Dendritic cell treated with granulocyte-macrophage colony-stimulating factor and Interleukin-4, amounts not matched to agents 40 ng/mL and 50 ng/mL, for 4 days (primary cell): ENCODE measurements at regions not wholly inside any gene's neighbourhood (a gene's known extent, or its start where the extent isn't known, plus 50 kb on each side); places are given as distances from the start of the nearest gene placed in this dataset.

Experiments used
- H3K27ac Mint-ChIP-seq: one replicate; pipeline ENCODE4 v1.8.0; 2022; ENCODE audit warnings: mild to moderate bottlenecking, mixed read lengths
- H3K27me3 Mint-ChIP-seq: one replicate; pipeline ENCODE4 v1.8.0; 2022; ENCODE audit warnings: mild to moderate bottlenecking, mixed read lengths
- H3K36me3 Mint-ChIP-seq: one replicate; pipeline ENCODE4 v1.8.0; 2022; ENCODE audit warnings: low read depth, mixed read lengths
- H3K4me1 Mint-ChIP-seq: one replicate; pipeline ENCODE4 v1.8.0; 2022; ENCODE audit warnings: low read depth, mixed read lengths
- H3K4me3 Mint-ChIP-seq: one replicate; pipeline ENCODE4 v1.8.0; 2022; ENCODE audit warnings: mild to moderate bottlenecking, moderate library complexity, mixed read lengths
- H3K9me3 Mint-ChIP-seq: one replicate; pipeline ENCODE4 v1.8.0; 2022; ENCODE audit warnings: mixed read lengths
- intact Hi-C: fragments of 100-400 bp; cut with micrococcal nuclease; formaldehyde crosslinking; loops from one replicate; pipeline ENCODE4 v1.15.0; 2022

DNA sequence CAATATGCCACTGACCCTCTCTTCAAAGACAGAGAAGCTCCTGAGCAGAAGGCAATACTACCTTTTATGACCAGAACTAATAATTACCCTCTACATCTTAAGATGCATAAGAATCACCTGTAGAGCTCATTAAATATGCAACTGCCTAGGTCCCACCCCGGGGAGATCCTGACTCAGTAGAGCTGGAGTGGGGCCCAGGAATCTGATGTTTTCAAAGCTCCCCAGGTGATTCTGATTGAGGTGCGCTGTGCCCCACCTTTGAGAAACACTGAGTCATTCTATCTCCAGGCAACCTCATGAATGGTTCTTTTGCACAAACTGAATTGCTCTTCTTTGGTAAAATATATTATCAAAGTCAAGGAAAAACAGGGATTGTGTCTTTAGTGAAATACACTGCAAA, 149.3 kb upstream of the BMP4 start:
- Mint-ChIP-seq H3K4me3 (no peak overlapping the region), H3K9me3 (no peaks in the 10 kb centered on the region), H3K36me3 (no peaks in the 10 kb centered on the region), H3K27me3 (no peaks in the 10 kb centered on the region), H3K4me1 (no peaks in the 10 kb centered on the region), H3K27ac (no peak overlapping the region)
- intact Hi-C loops, result no loop called here

DNA sequence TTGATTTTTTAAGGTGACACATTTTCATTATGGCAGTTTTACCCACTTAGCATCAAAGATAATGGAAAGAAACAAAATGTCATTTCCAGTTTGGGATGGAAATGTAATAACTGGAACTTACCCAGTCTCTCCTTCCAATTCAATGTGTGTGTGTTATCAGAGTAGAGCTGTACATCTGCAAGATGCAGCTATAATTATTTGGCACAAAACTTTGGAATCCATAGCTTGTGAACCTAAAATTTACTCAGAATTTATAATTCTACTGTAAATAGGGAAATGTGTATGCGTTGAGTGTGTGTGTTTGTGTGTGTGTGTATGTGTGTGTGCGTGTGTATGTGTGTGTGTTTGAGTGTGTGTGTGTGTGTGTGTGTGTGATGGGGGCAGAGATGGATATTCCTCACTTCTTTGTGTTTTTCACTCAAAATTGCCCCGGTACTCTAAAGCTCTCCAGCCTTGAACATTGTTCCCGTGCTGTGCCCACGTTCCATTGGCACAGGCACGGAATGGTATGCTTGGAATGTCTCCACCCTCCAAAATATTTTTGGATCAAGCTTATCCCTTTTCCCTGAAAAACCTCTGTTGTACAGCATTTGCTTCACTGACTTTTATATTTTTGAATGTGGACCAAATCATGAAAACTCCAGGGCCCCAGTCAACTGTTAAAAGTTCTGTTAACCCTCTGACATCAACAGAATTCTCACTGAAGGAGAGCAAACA, 150.2 kb upstream of the BMP4 start:
- Mint-ChIP-seq H3K9me3 (peaks cover 6% of the 10 kb centered on the region), H3K4me1 (no peaks in the 10 kb centered on the region)
- intact Hi-C loops, result no loop called here

GRCh38 chr14:54108481-54109471, 152.2 kb upstream of the BMP4 start:
- Mint-ChIP-seq H3K4me3 (no peak overlapping the region), H3K4me1 (no peaks in the 10 kb centered on the region), H3K27ac (no peak overlapping the region), H3K27me3 (no peaks in the 10 kb centered on the region), H3K9me3 (peaks cover 18% of the 10 kb centered on the region), H3K36me3 (no peaks in the 10 kb centered on the region)
- intact Hi-C loops, result no loop called here

More for the DNA sequence above, 150.2 kb upstream of the BMP4 start:
- H3K36me3 Mint-ChIP-seq, result no peaks in the 10 kb centered on the region
- H3K27ac Mint-ChIP-seq, result no peak overlapping the region
- no peak overlapping the region for H3K4me3 Mint-ChIP-seq
- H3K27me3 Mint-ChIP-seq, result no peaks in the 10 kb centered on the region

GRCh38 chr14:54109521-54110120, 153.0 kb upstream of the BMP4 start:
- no peak overlapping the region for H3K27ac Mint-ChIP-seq
- H3K27me3 Mint-ChIP-seq, result no peaks in the 10 kb centered on the region
- H3K36me3 Mint-ChIP-seq, result no peaks in the 10 kb centered on the region
- H3K4me1 Mint-ChIP-seq, result no peaks in the 10 kb centered on the region
- intact Hi-C loops, result no loop called here
- peaks cover 18% of the 10 kb centered on the region for H3K9me3 Mint-ChIP-seq
- H3K4me3 Mint-ChIP-seq, result no peak overlapping the region

GRCh38 chr14:54114941-54115340, 158.3 kb upstream of the BMP4 start:
- H3K9me3 Mint-ChIP-seq, result peaks cover 18% of the 10 kb centered on the region
- H3K4me3 Mint-ChIP-seq, result no peak overlapping the region
- no peak overlapping the region for H3K27ac Mint-ChIP-seq
- H3K27me3 Mint-ChIP-seq, result no peaks in the 10 kb centered on the region
- no peaks in the 10 kb centered on the region for H3K36me3 Mint-ChIP-seq
- H3K4me1 Mint-ChIP-seq, result no peaks in the 10 kb centered on the region
- intact Hi-C loops, result no loop called here

DNA sequence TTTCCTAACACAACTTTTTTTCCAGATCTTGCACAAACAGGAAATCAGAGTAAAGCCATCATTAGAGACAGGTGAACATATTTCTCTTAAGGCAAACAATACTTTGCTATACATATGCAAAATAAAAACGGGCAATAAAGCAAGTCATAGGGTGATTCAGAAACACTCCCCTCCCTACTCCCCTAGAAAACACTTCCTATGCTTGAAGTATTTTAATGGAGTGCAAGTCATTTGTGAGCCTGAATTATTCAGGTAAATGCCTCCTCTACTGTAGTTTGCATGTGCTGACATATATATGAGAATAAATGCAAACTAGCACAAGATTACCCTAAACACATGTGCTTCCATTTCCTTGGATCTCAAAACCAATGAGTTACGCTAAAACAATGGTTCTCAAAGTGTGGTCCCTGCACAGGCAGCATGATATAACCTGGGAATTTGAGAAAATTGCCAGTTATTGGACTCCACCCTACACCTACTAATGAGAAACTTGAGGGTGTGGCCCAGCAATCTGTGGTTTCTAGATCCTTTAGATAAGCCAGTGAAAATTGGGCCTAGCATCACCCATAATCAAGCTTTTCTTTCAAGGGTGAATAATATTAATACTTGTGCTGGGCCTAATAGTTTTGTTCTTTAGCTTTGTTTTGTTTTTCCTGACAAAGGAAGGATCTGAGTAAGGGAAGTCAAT, 159.7 kb upstream of the BMP4 start:
- intact Hi-C loops, result no loop called here

DNA sequence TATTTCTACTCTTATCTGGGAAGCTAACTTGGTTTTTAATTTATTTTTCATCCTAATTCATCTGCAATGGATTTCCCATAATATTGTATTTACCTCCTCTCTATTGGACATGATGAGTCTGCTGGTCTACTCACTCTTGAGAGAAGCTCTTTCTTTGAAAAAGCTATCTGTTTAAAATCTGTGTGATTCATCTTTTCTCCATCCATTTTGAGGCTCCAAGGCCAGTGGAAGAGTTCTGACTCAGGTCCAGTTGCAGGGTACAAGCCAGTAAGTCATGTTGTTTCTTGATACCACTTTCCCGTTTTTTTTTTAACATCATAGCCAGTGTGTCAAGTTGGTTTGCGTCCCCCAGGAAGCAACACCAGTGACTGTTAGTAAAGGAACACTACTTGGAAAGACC, 160.3 kb upstream of the BMP4 start:
- H3K4me3 Mint-ChIP-seq, result no peak overlapping the region
- no peaks in the 10 kb centered on the region for H3K27me3 Mint-ChIP-seq
- no peaks in the 10 kb centered on the region for H3K36me3 Mint-ChIP-seq
- peaks cover 11% of the 10 kb centered on the region for H3K9me3 Mint-ChIP-seq
- no peak overlapping the region for H3K27ac Mint-ChIP-seq
- H3K4me1 Mint-ChIP-seq, result no peaks in the 10 kb centered on the region
- intact Hi-C loops, result no loop called here

More for the DNA sequence above, 159.7 kb upstream of the BMP4 start:
- H3K9me3 Mint-ChIP-seq, result peaks cover 17% of the 10 kb centered on the region
- no peak overlapping the region for H3K4me3 Mint-ChIP-seq
- no peaks in the 10 kb centered on the region for H3K4me1 Mint-ChIP-seq
- H3K27me3 Mint-ChIP-seq, result no peaks in the 10 kb centered on the region
- no peak overlapping the region for H3K27ac Mint-ChIP-seq
- H3K36me3 Mint-ChIP-seq, result no peaks in the 10 kb centered on the region

- intact Hi-C loops, result no loop called here
- Mint-ChIP-seq H3K4me3 (no peak overlapping the region), H3K36me3 (no peaks in the 10 kb centered on the region), H3K27ac (no peak overlapping the region), H3K4me1 (no peaks in the 10 kb centered on the region), H3K27me3 (no peaks in the 10 kb centered on the region), H3K9me3 (peaks cover 6% of the 10 kb centered on the region)
Measured at GRCh38 chr14:54117396-54117795, 160.8 kb upstream of the BMP4 start.

DNA sequence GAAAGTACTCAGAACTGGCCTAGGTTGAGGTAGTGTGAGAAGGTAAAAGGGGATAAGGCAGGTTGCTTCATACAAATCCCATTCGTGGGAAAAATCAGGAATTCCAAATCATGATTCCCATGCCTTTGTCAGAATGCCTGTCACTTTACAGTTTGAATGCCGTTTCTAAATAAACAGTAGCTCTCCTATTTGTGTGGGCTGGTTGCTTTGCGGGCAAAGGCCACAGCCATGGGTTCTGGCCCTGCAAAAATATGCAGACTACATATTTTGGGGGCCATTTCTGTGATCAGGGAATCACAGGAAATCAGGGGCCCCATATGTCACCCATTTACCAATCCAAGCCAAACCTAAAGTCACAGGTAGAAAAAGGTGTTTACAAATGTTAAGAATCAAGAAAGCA, 161.3 kb upstream of the BMP4 start:
- Mint-ChIP-seq H3K27me3 (no peaks in the 10 kb centered on the region), H3K4me3 (no peak overlapping the region), H3K9me3 (peaks cover 1% of the 10 kb centered on the region), H3K27ac (no peak overlapping the region), H3K36me3 (no peaks in the 10 kb centered on the region), H3K4me1 (no peaks in the 10 kb centered on the region)
- intact Hi-C loops, result no loop called here

GRCh38 chr14:54120260-54120659, 163.6 kb upstream of the BMP4 start:
- H3K9me3 Mint-ChIP-seq, result no peaks in the 10 kb centered on the region
- intact Hi-C loops, result no loop called here
- H3K27me3 Mint-ChIP-seq, result no peaks in the 10 kb centered on the region
- no peak overlapping the region for H3K27ac Mint-ChIP-seq
- H3K4me3 Mint-ChIP-seq, result no peak overlapping the region
- no peaks in the 10 kb centered on the region for H3K4me1 Mint-ChIP-seq
- H3K36me3 Mint-ChIP-seq, result no peaks in the 10 kb centered on the region

DNA sequence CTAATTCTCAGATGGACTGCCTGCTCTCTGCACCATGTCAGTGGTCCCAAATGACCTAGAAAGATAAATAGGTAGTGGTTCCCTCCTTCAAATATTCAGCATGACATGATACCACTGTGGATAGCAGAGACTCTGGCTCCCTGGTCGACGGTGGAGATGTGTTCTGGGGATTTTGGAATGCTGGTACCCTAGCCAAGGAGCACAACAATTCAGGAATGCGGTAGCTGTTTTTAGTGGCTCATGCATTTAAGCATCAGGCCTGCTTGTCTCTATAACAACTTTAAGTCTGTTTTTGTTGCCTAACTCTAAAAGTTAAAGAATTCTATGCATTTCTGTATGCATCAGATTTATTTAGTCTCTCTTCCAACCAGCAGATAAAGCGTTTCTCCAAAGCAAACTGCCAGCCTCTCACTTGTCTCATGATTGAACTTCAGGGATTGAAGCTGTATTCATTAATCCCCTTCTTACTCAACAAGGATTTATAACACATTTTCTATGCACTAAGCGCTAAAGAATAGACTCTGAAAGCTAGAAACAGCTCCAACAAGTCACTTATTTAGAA, 164.9 kb upstream of the BMP4 start:
- no peaks in the 10 kb centered on the region for H3K27me3 Mint-ChIP-seq
- no peaks in the 10 kb centered on the region for H3K9me3 Mint-ChIP-seq
- no peaks in the 10 kb centered on the region for H3K36me3 Mint-ChIP-seq

DNA sequence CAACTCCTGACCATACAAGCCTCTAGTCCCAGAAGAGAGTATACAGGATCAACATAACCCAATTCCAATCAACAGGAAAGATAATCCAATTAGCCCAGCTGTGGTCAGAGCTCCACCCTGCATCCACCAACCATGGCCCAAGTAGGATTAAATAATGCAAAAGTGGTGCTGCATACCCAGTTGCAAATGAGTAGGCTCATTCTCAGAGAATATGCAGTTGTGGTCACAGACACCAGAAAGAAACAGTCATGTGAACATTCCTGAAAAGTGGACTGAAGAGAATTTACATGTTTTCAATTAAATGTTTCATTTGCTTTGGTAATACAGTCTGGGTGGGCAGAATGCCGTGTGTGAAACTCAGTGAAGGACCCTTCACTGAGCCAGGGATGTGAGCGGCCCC, 167.2 kb upstream of the BMP4 start:
- Mint-ChIP-seq H3K27ac (no peak overlapping the region), H3K4me3 (no peak overlapping the region), H3K9me3 (no peaks in the 10 kb centered on the region), H3K36me3 (no peaks in the 10 kb centered on the region), H3K4me1 (no peaks in the 10 kb centered on the region), H3K27me3 (no peaks in the 10 kb centered on the region)
- intact Hi-C loops, result no loop called here

More for the DNA sequence above, 164.9 kb upstream of the BMP4 start:
- intact Hi-C loops, result no loop called here
- Mint-ChIP-seq H3K4me3 (no peak overlapping the region), H3K4me1 (no peaks in the 10 kb centered on the region), H3K27ac (no peak overlapping the region)

GRCh38 chr14:54125109-54125508, 168.5 kb upstream of the BMP4 start:
- Mint-ChIP-seq H3K27ac (no peak overlapping the region), H3K4me3 (no peak overlapping the region), H3K9me3 (no peaks in the 10 kb centered on the region), H3K27me3 (no peaks in the 10 kb centered on the region), H3K4me1 (no peaks in the 10 kb centered on the region), H3K36me3 (no peaks in the 10 kb centered on the region)
- intact Hi-C loops, result no loop called here
